HL-60 (cell line): ENCODE measurements at regions not wholly inside any gene's neighbourhood (a gene's known extent, or its start where the extent isn't known, plus 50 kb on each side); places are given as distances from the start of the nearest gene placed in this dataset.

ENCODE experiments used
- DNase-seq, 2 experiments: peaks; one replicate each; pipeline ENCODE4 v3.0.0-alpha.2; 2010 to 2020; ENCODE audit warnings: low read depth in 1 of 2, low spot score in 1 of 2
- H3K27ac ChIP-seq: fragments of 250-450 bp; sonication (Bioruptor Pico); replicated peaks from 2 replicates; pipeline ENCODE4 v1.5.1; 2020; ENCODE audit warnings: mild to moderate bottlenecking, moderate library complexity
- H3K27me3 ChIP-seq: fragments of 250-450 bp; sonication (Bioruptor Pico); 2 replicates; pipeline ENCODE4 v1.5.1; 2021; ENCODE audit warnings: mild to moderate bottlenecking, moderate library complexity; ENCODE audit not compliant: insufficient read depth, poor library complexity, severe bottlenecking
- H3K4me3 ChIP-seq: replicated peaks from 2 replicates; pipeline ENCODE4 v1.5.1; 2011; ENCODE audit warnings: mild to moderate bottlenecking, control low read depth, low read length; ENCODE audit not compliant: insufficient read depth
- GABPA ChIP-seq: IDR thresholded peaks from 2 replicates; pipeline ENCODE4 v1.6.1; 2012; ENCODE audit warnings: low read depth
- POLR2AphosphoS5 ChIP-seq: IDR thresholded peaks from 2 replicates; pipeline ENCODE4 v1.6.1; 2012; ENCODE audit warnings: low read depth
- SPI1 ChIP-seq: IDR thresholded peaks from 2 replicates; pipeline ENCODE4 v1.6.1; 2012; ENCODE audit warnings: low read depth, mild to moderate bottlenecking, borderline replicate concordance
- TF ChIP-seq, protein P1 (sequence below): IDR thresholded peaks from 2 replicates; pipeline ENCODE4 v1.6.1; 2012; ENCODE audit warnings: low read depth; ENCODE audit not compliant: insufficient replicate concordance
- TF ChIP-seq, protein P2 (sequence below): IDR thresholded peaks from one replicate; pipeline ENCODE4 v1.5.1; 2011; ENCODE audit warnings: low read length, control low read depth, inconsistent platforms; ENCODE audit not compliant: insufficient read depth

GRCh38 chr1:219049501-219049900 lies 124.2 kb upstream of the LYPLAL1 start:
- Histone ChIP-seq H3K27ac (no peak overlapping the region), H3K4me3 (no peak overlapping the region), H3K27me3 (no peaks in the 10 kb centered on the region)
- DNase-seq = no peak
- TF ChIP-seq POLR2AphosphoS5 (no peak), GABPA (no peak), SPI1 (no peak)
- TF ChIP-seq, protein P1, sequence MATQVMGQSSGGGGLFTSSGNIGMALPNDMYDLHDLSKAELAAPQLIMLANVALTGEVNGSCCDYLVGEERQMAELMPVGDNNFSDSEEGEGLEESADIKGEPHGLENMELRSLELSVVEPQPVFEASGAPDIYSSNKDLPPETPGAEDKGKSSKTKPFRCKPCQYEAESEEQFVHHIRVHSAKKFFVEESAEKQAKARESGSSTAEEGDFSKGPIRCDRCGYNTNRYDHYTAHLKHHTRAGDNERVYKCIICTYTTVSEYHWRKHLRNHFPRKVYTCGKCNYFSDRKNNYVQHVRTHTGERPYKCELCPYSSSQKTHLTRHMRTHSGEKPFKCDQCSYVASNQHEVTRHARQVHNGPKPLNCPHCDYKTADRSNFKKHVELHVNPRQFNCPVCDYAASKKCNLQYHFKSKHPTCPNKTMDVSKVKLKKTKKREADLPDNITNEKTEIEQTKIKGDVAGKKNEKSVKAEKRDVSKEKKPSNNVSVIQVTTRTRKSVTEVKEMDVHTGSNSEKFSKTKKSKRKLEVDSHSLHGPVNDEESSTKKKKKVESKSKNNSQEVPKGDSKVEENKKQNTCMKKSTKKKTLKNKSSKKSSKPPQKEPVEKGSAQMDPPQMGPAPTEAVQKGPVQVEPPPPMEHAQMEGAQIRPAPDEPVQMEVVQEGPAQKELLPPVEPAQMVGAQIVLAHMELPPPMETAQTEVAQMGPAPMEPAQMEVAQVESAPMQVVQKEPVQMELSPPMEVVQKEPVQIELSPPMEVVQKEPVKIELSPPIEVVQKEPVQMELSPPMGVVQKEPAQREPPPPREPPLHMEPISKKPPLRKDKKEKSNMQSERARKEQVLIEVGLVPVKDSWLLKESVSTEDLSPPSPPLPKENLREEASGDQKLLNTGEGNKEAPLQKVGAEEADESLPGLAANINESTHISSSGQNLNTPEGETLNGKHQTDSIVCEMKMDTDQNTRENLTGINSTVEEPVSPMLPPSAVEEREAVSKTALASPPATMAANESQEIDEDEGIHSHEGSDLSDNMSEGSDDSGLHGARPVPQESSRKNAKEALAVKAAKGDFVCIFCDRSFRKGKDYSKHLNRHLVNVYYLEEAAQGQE = no peak
- TF ChIP-seq, protein P2, sequence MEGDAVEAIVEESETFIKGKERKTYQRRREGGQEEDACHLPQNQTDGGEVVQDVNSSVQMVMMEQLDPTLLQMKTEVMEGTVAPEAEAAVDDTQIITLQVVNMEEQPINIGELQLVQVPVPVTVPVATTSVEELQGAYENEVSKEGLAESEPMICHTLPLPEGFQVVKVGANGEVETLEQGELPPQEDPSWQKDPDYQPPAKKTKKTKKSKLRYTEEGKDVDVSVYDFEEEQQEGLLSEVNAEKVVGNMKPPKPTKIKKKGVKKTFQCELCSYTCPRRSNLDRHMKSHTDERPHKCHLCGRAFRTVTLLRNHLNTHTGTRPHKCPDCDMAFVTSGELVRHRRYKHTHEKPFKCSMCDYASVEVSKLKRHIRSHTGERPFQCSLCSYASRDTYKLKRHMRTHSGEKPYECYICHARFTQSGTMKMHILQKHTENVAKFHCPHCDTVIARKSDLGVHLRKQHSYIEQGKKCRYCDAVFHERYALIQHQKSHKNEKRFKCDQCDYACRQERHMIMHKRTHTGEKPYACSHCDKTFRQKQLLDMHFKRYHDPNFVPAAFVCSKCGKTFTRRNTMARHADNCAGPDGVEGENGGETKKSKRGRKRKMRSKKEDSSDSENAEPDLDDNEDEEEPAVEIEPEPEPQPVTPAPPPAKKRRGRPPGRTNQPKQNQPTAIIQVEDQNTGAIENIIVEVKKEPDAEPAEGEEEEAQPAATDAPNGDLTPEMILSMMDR = no peak

- Histone ChIP-seq H3K4me3 (no peak overlapping the region), H3K27me3 (no peaks in the 10 kb centered on the region), H3K27ac (no peak overlapping the region)
- TF ChIP-seq, protein P1 = no peak
- no peak for TF ChIP-seq SPI1
- TF ChIP-seq, protein P2 = no peak
- TF ChIP-seq GABPA = no peak
- no peak for TF ChIP-seq POLR2AphosphoS5
- no peak for DNase-seq
Observed at GRCh38 chr1:219050086-219050821, 123.4 kb upstream of the LYPLAL1 start.

- Histone ChIP-seq H3K27me3 (no peaks in the 10 kb centered on the region), H3K27ac (no peak overlapping the region), H3K4me3 (no peak overlapping the region)
- no peak for DNase-seq
- no peak for TF ChIP-seq POLR2AphosphoS5
- TF ChIP-seq, protein P2 = no peak
- TF ChIP-seq GABPA = no peak
- TF ChIP-seq, protein P1 = no peak
- TF ChIP-seq SPI1 = no peak
Observed at GRCh38 chr1:219050822-219051125, 122.9 kb upstream of the LYPLAL1 start.
